Prostate gland (tissue), 2 donors: ENCODE measurements at regions not wholly inside any gene's neighbourhood (a gene's known extent, or its start where the extent isn't known, plus 50 kb on each side); places are given as distances from the start of the nearest gene placed in this dataset.

Experiments used
- POLR2AphosphoS5 ChIP-seq: sonication (generic); formaldehyde crosslinking; IDR thresholded peaks from one replicate; pipeline ENCODE4 v1.6.1; 2017; ENCODE audit warnings: antibody characterized with exemption
- TF ChIP-seq, protein P1 (sequence below), 4 experiments: fragments of 200-600 bp in 2 of 4; fragments of 450-650 bp in 2 of 4; sonication (generic) in 2 of 4; IDR thresholded peaks; 1 replicate in 3 of 4; 2 replicates in 1 of 4; pipeline ENCODE4 v1.5.1; 2016 to 2019; ENCODE audit warnings: antibody characterized with exemption in 4 of 4, mild to moderate bottlenecking in 2 of 4, moderate library complexity in 2 of 4

DNA sequence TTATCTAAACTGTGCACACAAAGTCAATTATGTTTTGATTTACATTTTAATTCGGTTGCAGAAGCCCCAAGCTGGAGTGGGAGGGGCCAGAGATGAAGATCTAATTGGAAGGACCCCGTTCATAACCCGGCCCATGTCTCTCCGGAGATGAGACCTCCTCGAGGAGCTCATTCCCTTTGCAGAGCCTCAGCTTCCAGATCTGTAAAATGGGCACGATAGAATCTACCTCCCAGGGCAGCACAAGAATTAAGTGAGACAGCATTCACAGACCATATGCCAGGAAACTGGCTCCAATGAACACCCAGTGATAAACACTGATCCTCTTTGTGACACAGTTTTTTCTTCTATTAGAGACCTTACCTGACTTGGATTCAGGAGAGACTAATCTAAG lies 446.5 kb upstream of the CDH5 start:
- TF ChIP-seq, protein P1, sequence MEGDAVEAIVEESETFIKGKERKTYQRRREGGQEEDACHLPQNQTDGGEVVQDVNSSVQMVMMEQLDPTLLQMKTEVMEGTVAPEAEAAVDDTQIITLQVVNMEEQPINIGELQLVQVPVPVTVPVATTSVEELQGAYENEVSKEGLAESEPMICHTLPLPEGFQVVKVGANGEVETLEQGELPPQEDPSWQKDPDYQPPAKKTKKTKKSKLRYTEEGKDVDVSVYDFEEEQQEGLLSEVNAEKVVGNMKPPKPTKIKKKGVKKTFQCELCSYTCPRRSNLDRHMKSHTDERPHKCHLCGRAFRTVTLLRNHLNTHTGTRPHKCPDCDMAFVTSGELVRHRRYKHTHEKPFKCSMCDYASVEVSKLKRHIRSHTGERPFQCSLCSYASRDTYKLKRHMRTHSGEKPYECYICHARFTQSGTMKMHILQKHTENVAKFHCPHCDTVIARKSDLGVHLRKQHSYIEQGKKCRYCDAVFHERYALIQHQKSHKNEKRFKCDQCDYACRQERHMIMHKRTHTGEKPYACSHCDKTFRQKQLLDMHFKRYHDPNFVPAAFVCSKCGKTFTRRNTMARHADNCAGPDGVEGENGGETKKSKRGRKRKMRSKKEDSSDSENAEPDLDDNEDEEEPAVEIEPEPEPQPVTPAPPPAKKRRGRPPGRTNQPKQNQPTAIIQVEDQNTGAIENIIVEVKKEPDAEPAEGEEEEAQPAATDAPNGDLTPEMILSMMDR (IDR thresholded peaks at IDR 0.05), result no peak
- TF ChIP-seq POLR2AphosphoS5, result no peak
